Calu3 (cell line): ENCODE measurements at regions not wholly inside any gene's neighbourhood (a gene's known extent, or its start where the extent isn't known, plus 50 kb on each side); places are given as distances from the start of the nearest gene placed in this dataset.

Experiments
- BruUV-seq: library from RNA; stranded (reverse); fragments of 400-500 nt; replicated peaks from 2 replicates; lab custom pipeline; 2021; lab: Mats Ljungman, UMichigan
- CTCF ChIA-PET: fragments of 300-600 bp; sonication (Branson Sonifier 250); formaldehyde crosslinking; loops from one replicate; lab custom pipeline; 2022; ENCODE audit warnings: antibody characterized with exemption; lab: Charles Lee
- DNase-seq: peaks from one replicate; pipeline ENCODE4 v3.0.0; 2022
- H3K27ac Mint-ChIP-seq: one replicate; pipeline ENCODE4 v1.8.0; 2022; ENCODE audit warnings: mixed read lengths; ENCODE audit not compliant: unreplicated experiment
- H3K27me3 Mint-ChIP-seq: one replicate; pipeline ENCODE4 v1.8.0; 2022; ENCODE audit warnings: mixed read lengths; ENCODE audit not compliant: unreplicated experiment
- H3K36me3 Mint-ChIP-seq: one replicate; pipeline ENCODE4 v1.8.0; 2022; ENCODE audit warnings: mild to moderate bottlenecking, moderate library complexity, mixed read lengths; ENCODE audit not compliant: insufficient read depth, unreplicated experiment
- H3K4me1 Mint-ChIP-seq: one replicate; pipeline ENCODE4 v1.8.0; 2022; ENCODE audit warnings: mild to moderate bottlenecking, low read depth, mixed read lengths; ENCODE audit not compliant: unreplicated experiment
- H3K4me3 Mint-ChIP-seq: one replicate; pipeline ENCODE4 v1.8.0; 2022; ENCODE audit warnings: mild to moderate bottlenecking, low read depth, moderate library complexity, mixed read lengths; ENCODE audit not compliant: unreplicated experiment
- H3K9me3 Mint-ChIP-seq: one replicate; pipeline ENCODE4 v1.8.0; 2022; ENCODE audit warnings: low read depth, mixed read lengths; ENCODE audit not compliant: unreplicated experiment
- CTCF ChIP-seq: fragments of 200-600 bp; IDR thresholded peaks from one replicate; pipeline ENCODE4 v1.8.0; 2022; ENCODE audit warnings: antibody characterized with exemption; ENCODE audit not compliant: unreplicated experiment
- intact Hi-C: fragments of 100-400 bp; cut with micrococcal nuclease; formaldehyde crosslinking; loops from one replicate; pipeline ENCODE4 v1.10.0; 2022; ENCODE audit not compliant: unreplicated experiment

- Mint-ChIP-seq H3K4me1 (no peaks in the 10 kb centered on the region), H3K4me3 (no peak overlapping the region), H3K27ac (no peak overlapping the region), H3K9me3 (no peaks in the 10 kb centered on the region), H3K27me3 (no peaks in the 10 kb centered on the region), H3K36me3 (no peaks in the 10 kb centered on the region)
- no TSS peak for BruUV-seq
- no peak for DNase-seq
- intact Hi-C loops: no loop called here
- CTCF ChIA-PET: no interaction called here
- no peak for TF ChIP-seq CTCF
Observed at GRCh38 chr4:81974523-81974922, 399.3 kb downstream of the HNRNPD start.

GRCh38 chr4:81971637-81972381, 402.0 kb downstream of the HNRNPD start:
- CTCF ChIA-PET: no interaction called here
- Mint-ChIP-seq H3K27me3 (no peaks in the 10 kb centered on the region), H3K4me1 (peaks cover 6% of the 10 kb centered on the region), H3K36me3 (no peaks in the 10 kb centered on the region), H3K9me3 (no peaks in the 10 kb centered on the region), H3K27ac (no peak overlapping the region), H3K4me3 (no peak overlapping the region)
- TF ChIP-seq CTCF: no peak
- DNase-seq: no peak
- intact Hi-C loops: no loop called here
- no TSS peak for BruUV-seq

GRCh38 chr4:81971061-81971460, 402.7 kb downstream of the HNRNPD start:
- Mint-ChIP-seq H3K9me3 (no peaks in the 10 kb centered on the region), H3K27me3 (no peaks in the 10 kb centered on the region), H3K27ac (no peak overlapping the region), H3K4me1 (peaks cover 7% of the 10 kb centered on the region), H3K36me3 (no peaks in the 10 kb centered on the region), H3K4me3 (no peak overlapping the region)
- TF ChIP-seq CTCF: no peak
- intact Hi-C loops: no loop called here
- DNase-seq: no peak
- CTCF ChIA-PET: no interaction called here
- no TSS peak for BruUV-seq

- CTCF ChIA-PET: interaction anchor here (1.0 kb wide), 1 partner anchor 10 kb away, joined by 3 read pairs; no protein-coding TSS in a partner anchor
Observed at GRCh38 chr4:81970454-81970853, 403.3 kb downstream of the HNRNPD start.

More at GRCh38 chr4:81970454-81970853, 403.3 kb downstream of the HNRNPD start:
- DNase-seq: no peak
- no peaks in the 10 kb centered on the region for H3K9me3 Mint-ChIP-seq
- intact Hi-C loops: no loop called here
- H3K36me3 Mint-ChIP-seq: no peaks in the 10 kb centered on the region
- no peaks in the 10 kb centered on the region for H3K27me3 Mint-ChIP-seq
- H3K4me1 Mint-ChIP-seq: peaks cover 7% of the 10 kb centered on the region
- H3K4me3 Mint-ChIP-seq: no peak overlapping the region
- H3K27ac Mint-ChIP-seq: no peak overlapping the region
- BruUV-seq: no TSS peak
- no peak for TF ChIP-seq CTCF
